Calu3 (cell line): ENCODE measurements at regions not wholly inside any gene's neighbourhood (a gene's known extent, or its start where the extent isn't known, plus 50 kb on each side); places are given as distances from the start of the nearest gene placed in this dataset.

Experiments
- BruUV-seq: library from RNA; stranded (reverse); fragments of 400-500 nt; replicated peaks from 2 replicates; lab custom pipeline; 2021; lab: Mats Ljungman, UMichigan
- CTCF ChIA-PET: fragments of 300-600 bp; sonication (Branson Sonifier 250); formaldehyde crosslinking; loops from one replicate; lab custom pipeline; 2022; ENCODE audit warnings: antibody characterized with exemption; lab: Charles Lee
- DNase-seq: peaks from one replicate; pipeline ENCODE4 v3.0.0; 2022
- H3K27ac Mint-ChIP-seq: one replicate; pipeline ENCODE4 v1.8.0; 2022; ENCODE audit warnings: mixed read lengths; ENCODE audit not compliant: unreplicated experiment
- H3K27me3 Mint-ChIP-seq: one replicate; pipeline ENCODE4 v1.8.0; 2022; ENCODE audit warnings: mixed read lengths; ENCODE audit not compliant: unreplicated experiment
- H3K36me3 Mint-ChIP-seq: one replicate; pipeline ENCODE4 v1.8.0; 2022; ENCODE audit warnings: mild to moderate bottlenecking, moderate library complexity, mixed read lengths; ENCODE audit not compliant: insufficient read depth, unreplicated experiment
- H3K4me1 Mint-ChIP-seq: one replicate; pipeline ENCODE4 v1.8.0; 2022; ENCODE audit warnings: mild to moderate bottlenecking, low read depth, mixed read lengths; ENCODE audit not compliant: unreplicated experiment
- H3K4me3 Mint-ChIP-seq: one replicate; pipeline ENCODE4 v1.8.0; 2022; ENCODE audit warnings: mild to moderate bottlenecking, low read depth, moderate library complexity, mixed read lengths; ENCODE audit not compliant: unreplicated experiment
- H3K9me3 Mint-ChIP-seq: one replicate; pipeline ENCODE4 v1.8.0; 2022; ENCODE audit warnings: low read depth, mixed read lengths; ENCODE audit not compliant: unreplicated experiment
- CTCF ChIP-seq: fragments of 200-600 bp; IDR thresholded peaks from one replicate; pipeline ENCODE4 v1.8.0; 2022; ENCODE audit warnings: antibody characterized with exemption; ENCODE audit not compliant: unreplicated experiment
- intact Hi-C: fragments of 100-400 bp; cut with micrococcal nuclease; formaldehyde crosslinking; loops from one replicate; pipeline ENCODE4 v1.10.0; 2022; ENCODE audit not compliant: unreplicated experiment

DNA sequence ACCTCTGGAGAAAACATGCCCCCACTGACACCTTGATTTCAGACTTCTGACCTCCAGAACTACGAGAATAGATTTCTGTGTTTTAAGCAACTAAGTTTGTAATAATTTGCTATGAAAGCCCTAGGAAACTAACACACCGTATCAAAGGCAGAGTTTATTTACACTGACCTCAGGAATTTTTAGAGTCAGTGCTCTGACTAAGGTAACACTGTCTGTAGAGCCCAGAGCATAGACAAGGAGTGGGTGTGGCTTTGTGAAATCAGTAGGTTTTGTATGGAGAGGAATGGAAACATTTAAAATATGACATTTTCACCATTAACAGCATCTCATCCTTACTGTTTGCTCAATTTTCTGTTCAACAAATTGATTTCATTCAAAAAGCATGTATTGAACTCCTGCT is 764.4 kb upstream of the PCDH10 start:
- intact Hi-C loops, result no loop called here
- Mint-ChIP-seq H3K36me3 (no peaks in the 10 kb centered on the region), H3K4me1 (no peaks in the 10 kb centered on the region), H3K27me3 (no peaks in the 10 kb centered on the region), H3K9me3 (peaks cover 3% of the 10 kb centered on the region), H3K4me3 (no peak overlapping the region), H3K27ac (no peak overlapping the region)
- no peak for TF ChIP-seq CTCF
- no TSS peak for BruUV-seq
- no peak for DNase-seq
- CTCF ChIA-PET, result no interaction called here

GRCh38 chr4:132386130-132386529 is 763.0 kb upstream of the PCDH10 start:
- CTCF ChIA-PET, result interaction anchor here (0.7 kb wide), 1 partner anchor 1907 kb away, joined by 3 read pairs; no protein-coding TSS in a partner anchor
- no peak for DNase-seq
- H3K27me3 Mint-ChIP-seq, result no peaks in the 10 kb centered on the region
- no peak overlapping the region for H3K27ac Mint-ChIP-seq
- intact Hi-C loops, result no loop called here
- no peak overlapping the region for H3K4me3 Mint-ChIP-seq
- H3K4me1 Mint-ChIP-seq, result no peaks in the 10 kb centered on the region
- no TSS peak for BruUV-seq
- no peaks in the 10 kb centered on the region for H3K36me3 Mint-ChIP-seq
- H3K9me3 Mint-ChIP-seq, result peaks cover 3% of the 10 kb centered on the region
- no peak for TF ChIP-seq CTCF

DNA sequence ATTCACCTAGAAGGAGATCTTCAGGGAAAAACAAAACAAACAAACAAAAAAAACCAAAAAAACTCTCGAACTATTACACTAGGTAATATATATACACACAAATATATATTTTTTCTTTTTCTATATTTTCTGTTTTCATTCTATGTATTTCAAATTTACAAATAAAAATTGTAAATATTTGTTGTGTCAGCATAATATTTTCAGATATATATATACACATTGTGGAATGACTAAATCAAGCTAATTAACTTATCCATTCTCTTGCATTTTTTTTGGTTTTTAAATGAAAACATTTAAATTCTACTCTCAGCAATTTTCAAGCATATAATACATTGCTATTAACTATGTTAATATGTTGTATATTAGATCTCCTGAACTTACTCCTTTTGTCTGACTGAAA is 762.0 kb upstream of the PCDH10 start:
- no peaks in the 10 kb centered on the region for H3K4me1 Mint-ChIP-seq
- intact Hi-C loops, result no loop called here
- no peaks in the 10 kb centered on the region for H3K36me3 Mint-ChIP-seq
- no peak for TF ChIP-seq CTCF
- BruUV-seq, result no TSS peak
- no peak for DNase-seq
- peaks cover 3% of the 10 kb centered on the region for H3K9me3 Mint-ChIP-seq
- no peak overlapping the region for H3K27ac Mint-ChIP-seq
- CTCF ChIA-PET, result no interaction called here
- H3K27me3 Mint-ChIP-seq, result no peaks in the 10 kb centered on the region
- no peak overlapping the region for H3K4me3 Mint-ChIP-seq

- BruUV-seq, result no TSS peak
- H3K9me3 Mint-ChIP-seq, result no peaks in the 10 kb centered on the region
These were observed 753.5 kb upstream of the PCDH10 start for GRCh38 chr4:132395561-132395960.

More at GRCh38 chr4:132395561-132395960, 753.5 kb upstream of the PCDH10 start:
- Mint-ChIP-seq H3K4me3 (no peak overlapping the region), H3K27me3 (no peaks in the 10 kb centered on the region), H3K27ac (no peak overlapping the region), H3K36me3 (no peaks in the 10 kb centered on the region), H3K4me1 (no peaks in the 10 kb centered on the region)
- DNase-seq, result no peak
- TF ChIP-seq CTCF, result no peak
- intact Hi-C loops, result no loop called here
- CTCF ChIA-PET, result no interaction called here
